Upper lobe of left lung (tissue), 6 donors: ENCODE measurements at regions not wholly inside any gene's neighbourhood (a gene's known extent, or its start where the extent isn't known, plus 50 kb on each side); places are given as distances from the start of the nearest gene placed in this dataset.

Experiments used
- ATAC-seq, 2 donors: fragments of 200-7000 bp; cut with Tn5 transposase; one replicate each; pipeline ENCODE4 v1.9.1; 2022; ENCODE audit warnings: mild to moderate bottlenecking in 2 of 2, moderate library complexity in 2 of 2; ENCODE audit not compliant: low FRiP score in 2 of 2
- DNase-seq, 2 donors: peaks; one replicate each; pipeline ENCODE4 v3.0.0-alpha.2; 2019 to 2020
- H3K27ac ChIP-seq, 4 donors: fragments of 200-600 bp; sonication (generic); one replicate each; pipeline ENCODE4 v1.5.1; 2016 to 2019
- H3K27me3 ChIP-seq, 4 donors: fragments of 200-600 bp; sonication (generic); one replicate each; pipeline ENCODE4 v1.5.1; 2017 to 2019
- H3K36me3 ChIP-seq, 4 donors: fragments of 200-600 bp; sonication (generic); one replicate each; pipeline ENCODE4 v1.5.1; 2016 to 2019
- H3K4me1 ChIP-seq, 4 donors: fragments of 200-600 bp; sonication (generic); one replicate each; pipeline ENCODE4 v1.5.1; 2018 to 2019
- H3K4me3 ChIP-seq, 4 donors: fragments of 200-600 bp; sonication (generic); one replicate each; pipeline ENCODE4 v1.5.1; 2017 to 2019; ENCODE audit warnings: mild to moderate bottlenecking in 2 of 4, moderate library complexity in 1 of 4
- H3K9me3 ChIP-seq, 4 donors: fragments of 200-600 bp; sonication (generic); one replicate each; pipeline ENCODE4 v1.5.1; 2018 to 2019
- EP300 ChIP-seq, 4 donors: sonication (generic); formaldehyde crosslinking; IDR thresholded peaks; one replicate each; pipeline ENCODE4 v1.5.1; 2017; ENCODE audit warnings: antibody characterized with exemption in 4 of 4, control low read depth in 2 of 4
- POLR2A ChIP-seq, 4 donors: fragments of 450-650 bp; IDR thresholded peaks; one replicate each; pipeline ENCODE4 v1.5.1; 2016 to 2017; ENCODE audit warnings: antibody characterized with exemption in 4 of 4, mild to moderate bottlenecking in 2 of 4
- POLR2AphosphoS5 ChIP-seq, 2 donors: sonication (generic); formaldehyde crosslinking; IDR thresholded peaks; one replicate each; pipeline ENCODE4 v1.5.1; 2017; ENCODE audit warnings: antibody characterized with exemption in 2 of 2
- WGBS, 2 donors: methylation state at CpG; one replicate each; pipeline ENCODE4 v1.1.5; 2017 to 2018; 5-methylcytosine and 5-hydroxymethylcytosine counted together
- TF ChIP-seq, protein P1 (sequence below), 6 experiments: fragments of 450-650 bp in 4 of 6; fragments of 200-600 bp in 2 of 6; sonication (generic) in 2 of 6; IDR thresholded peaks; one replicate each; pipeline ENCODE4 v1.5.1; 2016 to 2019; ENCODE audit warnings: antibody characterized with exemption in 6 of 6
- donor health status: DM: no; HTN: no; CAD: no; lungs with moderate emphysema.
- donor health status: DM: no; HTN: yes; CAD: no; lungs with severe emphysema.

GRCh38 chr13:90201676-90202460 is 1145.6 kb upstream of the MIR17HG start:
- peak in 1 of 2 donors; percentile 58 for ATAC-seq
- no peaks in the 10 kb centered on the region for H3K27me3 ChIP-seq
- no peaks in the 10 kb centered on the region for H3K4me1 ChIP-seq
- DNase-seq = no peak
- 51 to 59% methylated on average over 7 of the region's 7 CpGs for WGBS, 2 donors
- no peak overlapping the region for H3K27ac ChIP-seq
- no peak for TF ChIP-seq POLR2AphosphoS5 (IDR thresholded peaks at IDR 0.05)
- TF ChIP-seq, protein P1, sequence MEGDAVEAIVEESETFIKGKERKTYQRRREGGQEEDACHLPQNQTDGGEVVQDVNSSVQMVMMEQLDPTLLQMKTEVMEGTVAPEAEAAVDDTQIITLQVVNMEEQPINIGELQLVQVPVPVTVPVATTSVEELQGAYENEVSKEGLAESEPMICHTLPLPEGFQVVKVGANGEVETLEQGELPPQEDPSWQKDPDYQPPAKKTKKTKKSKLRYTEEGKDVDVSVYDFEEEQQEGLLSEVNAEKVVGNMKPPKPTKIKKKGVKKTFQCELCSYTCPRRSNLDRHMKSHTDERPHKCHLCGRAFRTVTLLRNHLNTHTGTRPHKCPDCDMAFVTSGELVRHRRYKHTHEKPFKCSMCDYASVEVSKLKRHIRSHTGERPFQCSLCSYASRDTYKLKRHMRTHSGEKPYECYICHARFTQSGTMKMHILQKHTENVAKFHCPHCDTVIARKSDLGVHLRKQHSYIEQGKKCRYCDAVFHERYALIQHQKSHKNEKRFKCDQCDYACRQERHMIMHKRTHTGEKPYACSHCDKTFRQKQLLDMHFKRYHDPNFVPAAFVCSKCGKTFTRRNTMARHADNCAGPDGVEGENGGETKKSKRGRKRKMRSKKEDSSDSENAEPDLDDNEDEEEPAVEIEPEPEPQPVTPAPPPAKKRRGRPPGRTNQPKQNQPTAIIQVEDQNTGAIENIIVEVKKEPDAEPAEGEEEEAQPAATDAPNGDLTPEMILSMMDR (IDR thresholded peaks at IDR 0.05) = no peak
- no peak for TF ChIP-seq POLR2A (IDR thresholded peaks at IDR 0.05)
- TF ChIP-seq EP300 (IDR thresholded peaks at IDR 0.05) = no peak
- H3K4me3 ChIP-seq = no peak overlapping the region
- H3K36me3 ChIP-seq = no peaks in the 10 kb centered on the region
- peaks cover 0 to 3% (median 0%) of the 10 kb centered on the region in 4 donors for H3K9me3 ChIP-seq

GRCh38 chr13:90205081-90205480 is 1142.4 kb upstream of the MIR17HG start:
- WGBS, 2 donors = 68 to 71% methylated on average over 1 of the region's 1 CpG
- Histone ChIP-seq H3K27me3 (no peaks in the 10 kb centered on the region), H3K9me3 (peaks cover 0 to 3% (median 0%) of the 10 kb centered on the region in 4 donors), H3K4me1 (no peaks in the 10 kb centered on the region), H3K4me3 (no peak overlapping the region), H3K36me3 (no peaks in the 10 kb centered on the region), H3K27ac (no peak overlapping the region)
- ATAC-seq (no peak), DNase-seq (no peak)
- TF ChIP-seq POLR2AphosphoS5 (IDR thresholded peaks at IDR 0.05) (no peak), POLR2A (IDR thresholded peaks at IDR 0.05) (no peak), EP300 (IDR thresholded peaks at IDR 0.05) (no peak)
- TF ChIP-seq, protein P1 (IDR thresholded peaks at IDR 0.05) = no peak

- TF ChIP-seq POLR2AphosphoS5 (IDR thresholded peaks at IDR 0.05) = no peak
- no peak for TF ChIP-seq POLR2A (IDR thresholded peaks at IDR 0.05)
- no peak for TF ChIP-seq EP300 (IDR thresholded peaks at IDR 0.05)
- TF ChIP-seq, protein P1 (IDR thresholded peaks at IDR 0.05) = no peak
- Histone ChIP-seq H3K36me3 (no peaks in the 10 kb centered on the region), H3K9me3 (peaks cover 0 to 3% (median 0%) of the 10 kb centered on the region in 4 donors), H3K27ac (no peak overlapping the region), H3K4me3 (no peak overlapping the region), H3K27me3 (no peaks in the 10 kb centered on the region), H3K4me1 (no peaks in the 10 kb centered on the region)
- no peak for DNase-seq
- 61 to 73% methylated on average over 10 of the region's 10 CpGs for WGBS, 2 donors
- no peak for ATAC-seq
These were observed 1141.6 kb upstream of the MIR17HG start for GRCh38 chr13:90205911-90206310.

- H3K9me3 ChIP-seq = no peaks in the 10 kb centered on the region
- H3K4me1 ChIP-seq = no peaks in the 10 kb centered on the region
- H3K36me3 ChIP-seq = no peaks in the 10 kb centered on the region
- H3K27me3 ChIP-seq = no peaks in the 10 kb centered on the region
- 88 to 91% methylated on average over 1 of the region's 1 CpG for WGBS, 2 donors
- no peak overlapping the region for H3K27ac ChIP-seq
- H3K4me3 ChIP-seq = no peak overlapping the region
- TF ChIP-seq, protein P1 (IDR thresholded peaks at IDR 0.05) = no peak
- TF ChIP-seq POLR2A (IDR thresholded peaks at IDR 0.05) (no peak), EP300 (IDR thresholded peaks at IDR 0.05) (no peak), POLR2AphosphoS5 (IDR thresholded peaks at IDR 0.05) (no peak)
- ATAC-seq (no peak), DNase-seq (no peak)
These were observed 1130.2 kb upstream of the MIR17HG start for GRCh38 chr13:90217275-90217674.

GRCh38 chr13:90222758-90223157 is 1124.7 kb upstream of the MIR17HG start:
- DNase-seq (no peak), ATAC-seq (no peak)
- H3K4me3 ChIP-seq = no peak overlapping the region
- WGBS, 2 donors = 83 to 96% methylated on average over 3 of the region's 3 CpGs
- H3K36me3 ChIP-seq = no peaks in the 10 kb centered on the region
- H3K27me3 ChIP-seq = no peaks in the 10 kb centered on the region
- no peaks in the 10 kb centered on the region for H3K9me3 ChIP-seq
- TF ChIP-seq POLR2AphosphoS5 (IDR thresholded peaks at IDR 0.05) (no peak), POLR2A (IDR thresholded peaks at IDR 0.05) (no peak), EP300 (IDR thresholded peaks at IDR 0.05) (no peak)
- TF ChIP-seq, protein P1 (IDR thresholded peaks at IDR 0.05) = no peak
- no peak overlapping the region for H3K27ac ChIP-seq
- H3K4me1 ChIP-seq = no peaks in the 10 kb centered on the region
